Glutamatergic neuron (in vitro differentiated cells): ENCODE measurements at regions not wholly inside any gene's neighbourhood (a gene's known extent, or its start where the extent isn't known, plus 50 kb on each side); places are given as distances from the start of the nearest gene placed in this dataset.
"Not testable (repeated sequence)": the region's sequence is repeated elsewhere in the genome, so short reads cannot be mapped to it uniquely, and the experiment has no call there.

ENCODE experiments used
- DNase-seq: peaks from one replicate; pipeline ENCODE4 v3.0.0; 2022
- H3K27ac Mint-ChIP-seq: one replicate; pipeline ENCODE4 v1.8.0; 2020; ENCODE audit warnings: mild to moderate bottlenecking, mixed read lengths, inconsistent platforms; ENCODE audit not compliant: unreplicated experiment
- H3K27me3 Mint-ChIP-seq: one replicate; pipeline ENCODE4 v1.8.0; 2020; ENCODE audit warnings: mild to moderate bottlenecking, moderate library complexity, mixed read lengths, inconsistent platforms; ENCODE audit not compliant: unreplicated experiment
- H3K36me3 Mint-ChIP-seq: one replicate; pipeline ENCODE4 v1.8.0; 2020; ENCODE audit warnings: mild to moderate bottlenecking, mixed read lengths, inconsistent platforms; ENCODE audit not compliant: unreplicated experiment
- H3K4me1 Mint-ChIP-seq: one replicate; pipeline ENCODE4 v1.8.0; 2020; ENCODE audit warnings: mild to moderate bottlenecking, low read depth, mixed read lengths, inconsistent platforms; ENCODE audit not compliant: unreplicated experiment
- H3K4me3 Mint-ChIP-seq: one replicate; pipeline ENCODE4 v1.8.0; 2020; ENCODE audit warnings: mild to moderate bottlenecking, mixed read lengths, inconsistent platforms; ENCODE audit not compliant: unreplicated experiment
- H3K9me3 Mint-ChIP-seq: one replicate; pipeline ENCODE4 v1.8.0; 2020; ENCODE audit warnings: mild to moderate bottlenecking, moderate library complexity, mixed read lengths, inconsistent platforms; ENCODE audit not compliant: unreplicated experiment
- TF ChIP-seq, protein P1 (sequence below): fragments of 200-600 bp; sonication (generic); IDR thresholded peaks from one replicate; pipeline ENCODE4 v1.5.0; 2021; ENCODE audit not compliant: partially characterized antibody, unreplicated experiment

DNA sequence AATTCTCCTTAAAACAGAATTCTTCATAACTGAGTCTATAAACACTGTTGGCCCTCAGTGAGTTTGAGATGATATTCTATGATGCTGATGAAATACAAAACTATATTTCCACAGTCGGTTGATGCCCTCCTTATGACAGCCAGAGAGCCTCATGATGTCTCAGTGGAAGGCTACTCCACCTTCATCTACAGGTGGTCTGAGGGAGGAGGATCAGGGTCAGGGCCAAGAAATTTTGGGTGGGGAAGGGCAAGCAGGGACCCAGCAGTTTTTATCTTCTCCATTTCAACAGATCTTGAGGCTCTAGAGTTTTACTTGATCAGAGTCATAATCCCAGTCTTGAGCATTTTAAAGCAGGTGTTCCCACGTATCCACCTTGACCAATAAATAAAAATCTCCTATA is 90.8 kb downstream of the CCDC71L start:
- peaks cover 46% of the 10 kb centered on the region for H3K4me1 Mint-ChIP-seq
- TF ChIP-seq, protein P1, sequence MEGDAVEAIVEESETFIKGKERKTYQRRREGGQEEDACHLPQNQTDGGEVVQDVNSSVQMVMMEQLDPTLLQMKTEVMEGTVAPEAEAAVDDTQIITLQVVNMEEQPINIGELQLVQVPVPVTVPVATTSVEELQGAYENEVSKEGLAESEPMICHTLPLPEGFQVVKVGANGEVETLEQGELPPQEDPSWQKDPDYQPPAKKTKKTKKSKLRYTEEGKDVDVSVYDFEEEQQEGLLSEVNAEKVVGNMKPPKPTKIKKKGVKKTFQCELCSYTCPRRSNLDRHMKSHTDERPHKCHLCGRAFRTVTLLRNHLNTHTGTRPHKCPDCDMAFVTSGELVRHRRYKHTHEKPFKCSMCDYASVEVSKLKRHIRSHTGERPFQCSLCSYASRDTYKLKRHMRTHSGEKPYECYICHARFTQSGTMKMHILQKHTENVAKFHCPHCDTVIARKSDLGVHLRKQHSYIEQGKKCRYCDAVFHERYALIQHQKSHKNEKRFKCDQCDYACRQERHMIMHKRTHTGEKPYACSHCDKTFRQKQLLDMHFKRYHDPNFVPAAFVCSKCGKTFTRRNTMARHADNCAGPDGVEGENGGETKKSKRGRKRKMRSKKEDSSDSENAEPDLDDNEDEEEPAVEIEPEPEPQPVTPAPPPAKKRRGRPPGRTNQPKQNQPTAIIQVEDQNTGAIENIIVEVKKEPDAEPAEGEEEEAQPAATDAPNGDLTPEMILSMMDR, result no peak
- no peak for DNase-seq
- H3K27me3 Mint-ChIP-seq, result peaks cover 14% of the 10 kb centered on the region
- H3K4me3 Mint-ChIP-seq, result no peak overlapping the region
- peak overlapping the region; percentile 99 for H3K27ac Mint-ChIP-seq
- peaks cover 7% of the 10 kb centered on the region for H3K9me3 Mint-ChIP-seq
- no peaks in the 10 kb centered on the region for H3K36me3 Mint-ChIP-seq

DNA sequence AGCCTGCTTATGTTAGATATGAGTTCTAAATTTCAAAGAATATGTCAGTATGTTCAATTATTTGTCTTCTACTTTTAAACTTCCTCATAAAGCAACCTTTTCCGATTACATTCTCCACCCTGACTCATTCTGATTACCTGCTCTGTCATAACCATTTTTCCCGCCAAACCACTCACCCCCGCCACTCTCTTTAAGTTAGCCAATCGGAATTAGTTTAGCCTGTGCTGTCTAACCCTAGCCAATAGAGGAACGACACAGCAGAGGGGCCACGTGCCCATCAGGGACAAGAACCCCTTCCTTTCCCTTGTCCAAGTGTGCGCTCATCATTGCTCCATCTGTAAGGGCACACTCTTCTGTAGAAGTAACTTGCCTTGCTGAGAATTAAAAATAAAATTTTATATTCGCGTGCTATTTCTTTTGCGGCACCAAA is 91.4 kb downstream of the CCDC71L start:
- peak overlapping the region; percentile 99 for H3K27ac Mint-ChIP-seq
- peaks cover 14% of the 10 kb centered on the region for H3K27me3 Mint-ChIP-seq
- H3K4me3 Mint-ChIP-seq, result peak overlapping the region; percentile 10
- H3K36me3 Mint-ChIP-seq, result no peaks in the 10 kb centered on the region
- TF ChIP-seq, protein P1, result no peak
- H3K9me3 Mint-ChIP-seq, result peaks cover 7% of the 10 kb centered on the region
- no peak for DNase-seq
- peaks cover 44% of the 10 kb centered on the region for H3K4me1 Mint-ChIP-seq

DNA sequence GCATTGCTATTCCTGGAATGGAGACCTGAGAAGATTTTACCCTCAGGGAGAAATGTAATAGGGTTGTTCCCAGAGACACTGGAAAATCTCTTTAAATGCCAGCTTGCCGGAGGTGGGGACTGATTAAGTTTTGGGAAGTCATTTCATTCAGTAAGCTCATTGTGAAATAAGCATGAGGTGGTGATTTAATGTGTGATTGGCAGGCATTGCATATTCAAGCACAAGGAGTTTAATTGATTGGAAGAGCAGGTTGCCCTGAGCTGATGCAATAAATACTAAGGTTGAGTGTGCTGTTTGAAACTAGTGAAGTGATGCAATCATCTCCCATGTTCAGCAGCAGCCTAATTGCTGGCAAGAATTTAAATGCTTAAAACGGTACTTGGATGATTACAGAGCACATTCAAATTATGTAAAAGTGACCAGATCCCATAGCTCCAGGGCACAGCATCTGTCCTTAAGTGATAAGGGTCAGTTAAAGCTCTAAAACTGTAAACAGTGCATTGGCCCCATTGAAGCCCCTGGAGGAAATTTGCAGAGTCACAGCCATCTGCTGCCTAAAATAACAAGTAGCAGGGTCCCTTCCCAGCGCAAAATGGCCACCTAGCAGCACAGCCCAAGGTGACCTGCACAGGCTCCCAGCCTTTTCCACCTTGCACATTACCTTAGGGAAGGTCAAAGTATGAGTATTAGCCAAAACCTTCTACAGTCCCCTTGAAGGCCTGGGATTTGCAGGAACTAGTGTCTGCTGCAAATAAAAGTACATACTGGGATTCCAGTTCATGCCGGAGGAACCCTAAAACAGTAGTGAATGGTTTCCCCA is 92.1 kb downstream of the CCDC71L start:
- Mint-ChIP-seq H3K4me3 (peak overlapping the region; percentile 64), H3K9me3 (peaks cover 7% of the 10 kb centered on the region), H3K4me1 (peaks cover 44% of the 10 kb centered on the region), H3K27ac (peak overlapping the region; percentile 99), H3K27me3 (peaks cover 14% of the 10 kb centered on the region), H3K36me3 (no peaks in the 10 kb centered on the region)
- TF ChIP-seq, protein P1, result peak; percentile 24
- DNase-seq, result peak; percentile 68

DNA sequence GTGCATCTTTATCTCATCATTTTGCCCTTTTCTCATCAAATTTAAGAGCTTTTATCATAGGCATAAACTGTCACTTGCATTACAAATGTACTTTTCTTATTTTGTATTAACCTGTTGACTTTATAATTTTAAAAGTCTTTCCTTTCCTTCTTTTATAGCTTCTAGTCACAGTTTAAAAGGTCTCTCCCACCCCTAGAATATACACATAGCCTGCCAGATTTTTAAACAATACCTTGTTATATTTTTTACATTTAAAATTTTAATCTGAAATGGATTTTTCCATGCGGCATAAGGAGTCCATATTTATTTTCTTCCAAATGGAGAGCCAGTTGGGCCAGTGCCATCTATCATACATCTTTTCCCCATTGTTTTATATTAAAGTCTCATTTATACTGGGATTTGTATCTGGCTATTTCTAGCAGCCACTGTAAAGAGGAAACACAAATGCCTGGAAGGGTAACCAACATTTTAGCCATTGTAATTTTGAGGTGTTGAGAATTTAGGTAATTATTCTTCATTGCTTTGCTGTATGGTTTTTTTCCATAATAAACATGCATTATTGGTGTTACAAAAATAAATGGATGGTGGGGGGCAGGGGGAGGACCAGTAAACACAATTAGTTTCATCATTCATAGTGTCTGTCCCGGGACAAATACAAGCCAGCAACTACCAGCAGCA is 92.8 kb downstream of the CCDC71L start:
- DNase-seq, result no peak
- Mint-ChIP-seq H3K36me3 (no peaks in the 10 kb centered on the region), H3K27me3 (peaks cover 13% of the 10 kb centered on the region)

DNA sequence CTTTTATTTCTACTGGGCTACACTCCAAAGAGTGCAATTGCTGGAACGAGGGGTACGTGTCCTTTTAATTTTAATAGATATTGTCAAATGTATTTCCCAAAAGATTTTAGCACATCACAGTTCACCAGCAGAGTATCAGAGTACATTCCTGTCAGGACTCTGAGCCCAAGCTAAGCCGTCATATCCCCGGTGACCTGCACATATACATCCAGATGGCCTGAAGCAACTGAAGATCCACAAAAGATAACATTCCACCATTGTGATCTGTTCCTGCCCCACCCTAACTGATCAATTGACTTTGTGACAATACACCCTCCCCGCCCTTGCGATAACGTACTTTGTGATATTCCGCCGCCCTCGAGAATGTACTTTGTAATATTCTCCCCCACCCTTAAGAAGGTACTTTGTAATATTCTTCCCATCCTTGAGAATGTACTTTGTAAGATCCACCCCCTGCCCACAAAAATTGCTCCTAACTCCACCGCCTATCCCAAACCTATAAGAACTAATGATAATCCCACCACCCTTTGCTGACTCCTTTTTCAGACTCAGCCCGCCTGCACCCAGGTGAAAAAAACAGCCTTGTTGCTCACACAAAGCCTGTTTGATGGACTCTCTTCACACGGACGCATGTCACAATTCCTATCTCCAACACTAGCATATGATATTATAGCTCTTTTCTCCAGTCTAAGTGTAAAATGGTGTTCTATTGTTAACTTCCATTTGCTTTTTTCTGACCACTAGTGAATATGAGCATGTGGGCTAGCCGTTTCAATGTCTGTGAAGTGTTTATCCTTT is 93.6 kb downstream of the CCDC71L start:
- not testable (repeated sequence) for DNase-seq, H3K36me3 Mint-ChIP-seq, H3K9me3 Mint-ChIP-seq
- H3K27ac Mint-ChIP-seq, result peak overlapping the region; percentile 99
- H3K4me1 Mint-ChIP-seq, result peaks cover 44% of the 10 kb centered on the region
- peaks cover 13% of the 10 kb centered on the region for H3K27me3 Mint-ChIP-seq
- peak overlapping the region; percentile 57 for H3K4me3 Mint-ChIP-seq

More for the DNA sequence above, 92.8 kb downstream of the CCDC71L start:
- Mint-ChIP-seq H3K4me3 (peak overlapping the region; percentile 64), H3K9me3 (peaks cover 7% of the 10 kb centered on the region), H3K27ac (peak overlapping the region; percentile 99), H3K4me1 (peaks cover 44% of the 10 kb centered on the region)
- TF ChIP-seq, protein P1, result no peak
